ENCODE measurements at regions not wholly inside any gene's neighbourhood (a gene's known extent, or its start where the extent isn't known, plus 50 kb on each side); places are given as distances from the start of the nearest gene placed in this dataset.

GRCh38 chr2:198905881-198906612 is 551.7 kb downstream of the SATB2 start:
- no peak for TF ChIP-seq CTCF (IDR thresholded peaks at IDR 0.05; ENCODE audit: low read depth, low read length, missing input control)
- no peak for TF ChIP-seq NR2F2 (IDR thresholded peaks at IDR 0.05)
- no peak for TF ChIP-seq RAD21 (IDR thresholded peaks at IDR 0.05)
- TF ChIP-seq SP1 (IDR thresholded peaks at IDR 0.05) = no peak
- no peak for TF ChIP-seq EGR1 (IDR thresholded peaks at IDR 0.05; ENCODE audit: low read depth in 2 of 2)
- TF ChIP-seq JUND (IDR thresholded peaks at IDR 0.05) = no peak
- no peak for TF ChIP-seq ZBTB33 (IDR thresholded peaks at IDR 0.05)
- TF ChIP-seq MAX (IDR thresholded peaks at IDR 0.05) = no peak
- TF ChIP-seq YY1 (IDR thresholded peaks at IDR 0.05) = no peak
- no peak for TF ChIP-seq TAF1 (conservative IDR thresholded peaks at IDR 0.05)
- no peak for TF ChIP-seq GABPA (IDR thresholded peaks at IDR 0.05 in 1 of 2, conservative IDR thresholded peaks at IDR 0.05 in 1 of 2)
- no peak for TF ChIP-seq ATF3 (IDR thresholded peaks at IDR 0.05)

Data from liver (tissue), 3 donors.